Gastrocnemius medialis (tissue), 4 donors: ENCODE measurements at regions not wholly inside any gene's neighbourhood (a gene's known extent, or its start where the extent isn't known, plus 50 kb on each side); places are given as distances from the start of the nearest gene placed in this dataset.
A peak's percentile ranks its signal among the peaks of the same experiment; 100 is the strongest.

Experiments
- ATAC-seq, 2 donors: fragments of 150-250 bp; one replicate each; pipeline ENCODE4 v1.9.1; 2016
- DNase-seq, 2 donors: peaks; one replicate each; pipeline ENCODE4 v3.0.0-alpha.2; 2019
- H3K27ac ChIP-seq, 4 donors: fragments of 200-600 bp; sonication (generic); 1 replicate in 1 of 4; 2 replicates in 3 of 4; pipeline ENCODE4 v1.5.1; 2016 to 2018; ENCODE audit warnings: mild to moderate bottlenecking in 2 of 4, moderate library complexity in 1 of 4
- H3K27me3 ChIP-seq, 3 donors: fragments of 200-600 bp; sonication (generic) in 2 of 3; 1 replicate in 1 of 3; 2 replicates in 2 of 3; pipeline versions ENCODE4 v1.5.1 to v1.6.0; 2016 to 2019; ENCODE audit warnings: mild to moderate bottlenecking in 1 of 3, moderate library complexity in 1 of 3
- H3K36me3 ChIP-seq, 2 donors: fragments of 200-600 bp; sonication (generic) in 1 of 2; one replicate each; pipeline ENCODE4 v1.5.1; 2017 to 2018
- H3K4me1 ChIP-seq, 2 donors: fragments of 200-600 bp; sonication (generic) in 1 of 2; one replicate each; pipeline ENCODE4 v1.5.1; 2016 to 2017; ENCODE audit warnings: mild to moderate bottlenecking in 2 of 2
- H3K4me3 ChIP-seq, 4 donors: fragments of 200-600 bp; sonication (generic) in 3 of 4; 1 replicate in 1 of 4; 2 replicates in 3 of 4; pipeline ENCODE4 v1.5.1; 2016 to 2019; ENCODE audit warnings: mild to moderate bottlenecking in 2 of 4
- H3K9me3 ChIP-seq, 3 donors: fragments of 200-600 bp; sonication (generic) in 2 of 3; 1 replicate in 1 of 3; 2 replicates in 2 of 3; pipeline ENCODE4 v1.5.1; 2016 to 2019
- CTCF ChIP-seq, 5 experiments: fragments of 450-650 bp in 3 of 5; fragments of 200-600 bp in 2 of 5; sonication (generic) in 2 of 5; IDR thresholded peaks in 4 of 5; conservative IDR thresholded peaks in 1 of 5; 1 replicate in 4 of 5; 2 replicates in 1 of 5; pipeline ENCODE4 v1.5.1; 2016 to 2019; ENCODE audit warnings: antibody characterized with exemption in 5 of 5, mild to moderate bottlenecking in 3 of 5, moderate library complexity in 3 of 5
- POLR2A ChIP-seq, 2 donors: fragments of 450-650 bp; IDR thresholded peaks; one replicate each; pipeline ENCODE4 v1.6.1; 2017; ENCODE audit warnings: antibody characterized with exemption in 2 of 2, mild to moderate bottlenecking in 2 of 2, moderate library complexity in 2 of 2
- in situ Hi-C, 4 donors: fragments of 200-750 bp; cut with MboI; loops; one replicate each; pipeline versions ENCODE4 v1.15.0 to v1.8.0; 2017; ENCODE audit warnings: low sequenced_read_pairs in 4 of 4
- intact Hi-C: fragments of 100-400 bp; cut with DNase I; formaldehyde crosslinking; loops from one replicate; pipeline ENCODE4 v1.15.1; 2023; ENCODE audit warnings: low total_unique reads

- peak overlapping the region in 1 of 4 donors; percentile 19 for H3K4me3 ChIP-seq
- intact Hi-C loops = no loop called here
- TF ChIP-seq CTCF (IDR thresholded peaks at IDR 0.05 in 4 of 5, conservative IDR thresholded peaks at IDR 0.05 in 1 of 5) (no peak), POLR2A (IDR thresholded peaks at IDR 0.05) (no peak)
- DNase-seq (no peak), ATAC-seq (no peak)
- H3K27ac ChIP-seq = peak overlapping the region in 1 of 4 donors; percentile 47
- peaks cover 0 to 8% of the 10 kb centered on the region in 2 donors for H3K4me1 ChIP-seq
- in situ Hi-C loops = loop anchor here in 1 of 4 donors (25.0 kb wide), 1 partner anchor 710 kb away; the partner anchor contains the start of gene CCNL1
- no peaks in the 10 kb centered on the region for H3K9me3 ChIP-seq
- no peaks in the 10 kb centered on the region for H3K27me3 ChIP-seq
- H3K36me3 ChIP-seq = no peaks in the 10 kb centered on the region
These were observed 234.3 kb downstream of the SHOX2 start for GRCh38 chr3:157871838-157872460.

DNA sequence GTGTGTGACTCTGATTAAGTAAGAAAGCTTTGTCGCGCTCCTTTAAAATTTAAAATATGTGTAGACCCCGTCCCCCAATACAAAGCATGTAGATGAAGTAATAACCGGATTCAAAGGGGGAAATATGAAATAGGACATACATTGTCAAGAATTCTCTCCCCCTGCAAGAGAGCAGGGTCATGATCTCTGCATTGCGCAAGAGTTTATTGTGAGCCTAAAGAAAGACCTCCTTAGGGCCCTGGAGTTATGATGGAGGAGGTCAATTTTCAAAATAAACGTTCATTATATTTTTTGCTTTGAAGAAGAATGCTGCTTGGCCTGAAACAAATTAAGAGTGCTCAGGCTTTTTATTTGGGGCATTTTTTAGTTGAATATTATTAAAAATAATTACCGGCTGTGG, 235.0 kb downstream of the SHOX2 start:
- H3K27me3 ChIP-seq = no peaks in the 10 kb centered on the region
- H3K4me3 ChIP-seq = no peak overlapping the region
- DNase-seq (no peak), ATAC-seq (no peak)
- no peaks in the 10 kb centered on the region for H3K36me3 ChIP-seq
- peaks cover 0 to 8% of the 10 kb centered on the region in 2 donors for H3K4me1 ChIP-seq
- TF ChIP-seq POLR2A (IDR thresholded peaks at IDR 0.05) = no peak
- no peak for TF ChIP-seq CTCF (IDR thresholded peaks at IDR 0.05 in 4 of 5, conservative IDR thresholded peaks at IDR 0.05 in 1 of 5)
- no peaks in the 10 kb centered on the region for H3K9me3 ChIP-seq
- no peak overlapping the region for H3K27ac ChIP-seq
- in situ Hi-C loops = loop anchor here in 1 of 4 donors (25.0 kb wide), 1 partner anchor 709 kb away; the partner anchor contains the start of gene CCNL1
- intact Hi-C loops = no loop called here

- H3K36me3 ChIP-seq = no peaks in the 10 kb centered on the region
- intact Hi-C loops (no loop called here), in situ Hi-C loops (loop anchor here in 1 of 4 donors (25.0 kb wide), 1 partner anchor 707 kb away; the partner anchor contains the start of gene CCNL1)
- H3K27ac ChIP-seq = peak overlapping the region in 2 of 4 donors; percentile 37 to 40
- no peaks in the 10 kb centered on the region for H3K9me3 ChIP-seq
- TF ChIP-seq POLR2A (IDR thresholded peaks at IDR 0.05) (no peak), CTCF (IDR thresholded peaks at IDR 0.05 in 4 of 5, conservative IDR thresholded peaks at IDR 0.05 in 1 of 5) (no peak)
- ATAC-seq (no peak), DNase-seq (no peak)
- no peaks in the 10 kb centered on the region for H3K27me3 ChIP-seq
- H3K4me3 ChIP-seq = no peak overlapping the region
- peaks cover 0 to 8% of the 10 kb centered on the region in 2 donors for H3K4me1 ChIP-seq
These were observed 237.3 kb downstream of the SHOX2 start for GRCh38 chr3:157868946-157869345.

- H3K4me3 ChIP-seq = no peak overlapping the region
- peaks cover 0 to 8% of the 10 kb centered on the region in 2 donors for H3K4me1 ChIP-seq
- H3K27ac ChIP-seq = peak overlapping the region in 3 of 4 donors; percentile 37 to 50 (median 40)
- no peaks in the 10 kb centered on the region for H3K27me3 ChIP-seq
- TF ChIP-seq POLR2A (IDR thresholded peaks at IDR 0.05) (no peak), CTCF (IDR thresholded peaks at IDR 0.05 in 4 of 5, conservative IDR thresholded peaks at IDR 0.05 in 1 of 5) (no peak)
- ATAC-seq (peak; percentile 74 to 77), DNase-seq (no peak)
- in situ Hi-C loops (loop anchor here in 1 of 4 donors (25.0 kb wide), 1 partner anchor 706 kb away; the partner anchor contains the start of gene CCNL1), intact Hi-C loops (no loop called here)
- no peaks in the 10 kb centered on the region for H3K36me3 ChIP-seq
- H3K9me3 ChIP-seq = no peaks in the 10 kb centered on the region
These were observed 238.0 kb downstream of the SHOX2 start for GRCh38 chr3:157868196-157868595.
